NB4 (cell line): ENCODE measurements at regions not wholly inside any gene's neighbourhood (a gene's known extent, or its start where the extent isn't known, plus 50 kb on each side); places are given as distances from the start of the nearest gene placed in this dataset.

ENCODE experiments used
- POLR2A ChIP-seq: IDR thresholded peaks from 2 replicates; pipeline ENCODE4 v1.6.1; 2011; ENCODE audit warnings: mild to moderate bottlenecking; ENCODE audit not compliant: insufficient read length; ENCODE audit errors: extremely low read depth
- TF ChIP-seq, protein P1 (sequence below): IDR thresholded peaks from one replicate; pipeline ENCODE4 v1.5.1; 2012; ENCODE audit warnings: low read depth, low read length
- TF ChIP-seq, protein P2 (sequence below): IDR thresholded peaks from 2 replicates; pipeline ENCODE4 v1.6.1; 2011; ENCODE audit warnings: low read depth, low read length

DNA sequence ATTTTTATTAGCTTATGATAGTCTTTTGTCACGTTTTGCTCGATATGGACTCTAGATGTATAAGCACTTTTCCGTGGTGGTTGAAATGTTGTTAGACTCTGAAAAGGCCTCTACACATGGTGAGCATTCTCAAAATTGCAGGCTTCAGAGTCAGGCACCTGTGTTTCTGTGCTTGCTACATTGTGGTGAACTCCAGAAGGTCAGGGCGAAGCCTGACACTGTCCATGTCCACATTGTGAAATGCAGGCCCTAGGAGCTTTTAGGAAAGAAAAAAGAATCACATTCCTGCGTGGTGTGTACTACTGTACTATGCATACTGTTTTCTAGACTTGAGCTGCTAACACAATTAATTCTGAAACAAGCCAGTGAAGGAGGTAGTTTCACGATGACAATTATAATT is 86.3 kb downstream of the HS3ST1 start:
- TF ChIP-seq POLR2A = no peak
- TF ChIP-seq, protein P1, sequence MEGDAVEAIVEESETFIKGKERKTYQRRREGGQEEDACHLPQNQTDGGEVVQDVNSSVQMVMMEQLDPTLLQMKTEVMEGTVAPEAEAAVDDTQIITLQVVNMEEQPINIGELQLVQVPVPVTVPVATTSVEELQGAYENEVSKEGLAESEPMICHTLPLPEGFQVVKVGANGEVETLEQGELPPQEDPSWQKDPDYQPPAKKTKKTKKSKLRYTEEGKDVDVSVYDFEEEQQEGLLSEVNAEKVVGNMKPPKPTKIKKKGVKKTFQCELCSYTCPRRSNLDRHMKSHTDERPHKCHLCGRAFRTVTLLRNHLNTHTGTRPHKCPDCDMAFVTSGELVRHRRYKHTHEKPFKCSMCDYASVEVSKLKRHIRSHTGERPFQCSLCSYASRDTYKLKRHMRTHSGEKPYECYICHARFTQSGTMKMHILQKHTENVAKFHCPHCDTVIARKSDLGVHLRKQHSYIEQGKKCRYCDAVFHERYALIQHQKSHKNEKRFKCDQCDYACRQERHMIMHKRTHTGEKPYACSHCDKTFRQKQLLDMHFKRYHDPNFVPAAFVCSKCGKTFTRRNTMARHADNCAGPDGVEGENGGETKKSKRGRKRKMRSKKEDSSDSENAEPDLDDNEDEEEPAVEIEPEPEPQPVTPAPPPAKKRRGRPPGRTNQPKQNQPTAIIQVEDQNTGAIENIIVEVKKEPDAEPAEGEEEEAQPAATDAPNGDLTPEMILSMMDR = no peak
- TF ChIP-seq, protein P2, sequence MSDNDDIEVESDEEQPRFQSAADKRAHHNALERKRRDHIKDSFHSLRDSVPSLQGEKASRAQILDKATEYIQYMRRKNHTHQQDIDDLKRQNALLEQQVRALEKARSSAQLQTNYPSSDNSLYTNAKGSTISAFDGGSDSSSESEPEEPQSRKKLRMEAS = no peak
